ENCODE measurements at regions not wholly inside any gene's neighbourhood (a gene's known extent, or its start where the extent isn't known, plus 50 kb on each side); places are given as distances from the start of the nearest gene placed in this dataset.

GRCh38 chr5:3905521-3905920 lies 309.9 kb downstream of the IRX1 start:
- Histone ChIP-seq H3K4me1 (ENCODE audit: control insufficient read depth, extremely low read depth, insufficient read depth, low read length) (no peaks in the 10 kb centered on the region), H3K27ac (ENCODE audit: insufficient read depth, low read depth, low read length) (no peak overlapping the region), H3K9me1 (replicated peaks; ENCODE audit: control insufficient read depth, extremely low read depth, insufficient read depth, low read length) (no peaks in the 10 kb centered on the region), H3K27me3 (ENCODE audit: control insufficient read depth in 2 of 2, insufficient read depth in 2 of 2, low read length in 2 of 2) (no peaks in the 10 kb centered on the region), H3K4me2 (ENCODE audit: insufficient read depth, low read length) (no peak overlapping the region), H4K20me1 (replicated peaks; ENCODE audit: control insufficient read depth, extremely low read depth, insufficient read depth, low read length) (no peaks in the 10 kb centered on the region), H2AFZ (ENCODE audit: low read depth, low read length) (no peak overlapping the region), H3K9ac (replicated peaks; ENCODE audit: extremely low read depth, insufficient read depth, low read length) (no peak overlapping the region), H3K36me3 (ENCODE audit: control insufficient read depth in 2 of 2, extremely low read depth in 1 of 2, insufficient read depth in 2 of 2, low read length in 2 of 2) (no peaks in the 10 kb centered on the region), H3K79me2 (ENCODE audit: control insufficient read depth, insufficient read depth, low read length) (no peaks in the 10 kb centered on the region), H3K9me3 (replicated peaks; ENCODE audit: control insufficient read depth, insufficient read depth, low read length) (peaks cover 6% of the 10 kb centered on the region), H3K4me3 (replicated peaks in 1 of 3; ENCODE audit: insufficient read depth in 1 of 3, low read depth in 1 of 3, low read length in 3 of 3) (no peak overlapping the region)
- DNase-seq (ENCODE audit: low read depth, low spot score) (no peak), FAIRE-seq (no peak)
- ChIA-PET POLR2A (no interaction called here), CTCF (no interaction called here)
- dilution Hi-C loops (cut with MboI; ENCODE audit: extremely low pct_ligation_motif_present, low sequenced_read_pairs) (no loop called here), intact Hi-C loops (cut with micrococcal nuclease) (no loop called here)
- TF ChIP-seq EZH2 (IDR thresholded peaks at IDR 0.05; ENCODE audit: borderline replicate concordance, low read depth, low read length, severe bottlenecking) (no peak), CTCF (IDR thresholded peaks at IDR 0.05; ENCODE audit: extremely low read depth in 1 of 2, insufficient read depth in 1 of 2, low read depth in 1 of 2, low read length in 2 of 2) (no peak), POLR2AphosphoS5 (IDR thresholded peaks at IDR 0.05; ENCODE audit: insufficient read depth, low read depth, low read length) (no peak), FOS (IDR thresholded peaks at IDR 0.05; ENCODE audit: borderline replicate concordance, insufficient read depth, low read length) (no peak), POLR2A (IDR thresholded peaks at IDR 0.05; ENCODE audit: low read depth, low read length) (no peak), GATA2 (IDR thresholded peaks at IDR 0.05; ENCODE audit: insufficient read depth, insufficient read length, low read depth, low read length) (no peak), JUN (IDR thresholded peaks at IDR 0.05; ENCODE audit: borderline replicate concordance, insufficient read depth, insufficient read length, low read depth) (no peak), MAX (IDR thresholded peaks at IDR 0.05; ENCODE audit: insufficient read depth, insufficient read length) (no peak), MYC (IDR thresholded peaks at IDR 0.05; ENCODE audit: low read depth, low read length) (no peak)
- BruUV-seq (replicated peaks), result no TSS peak
